ENCODE measurements at regions not wholly inside any gene's neighbourhood (a gene's known extent, or its start where the extent isn't known, plus 50 kb on each side); places are given as distances from the start of the nearest gene placed in this dataset.

DNA sequence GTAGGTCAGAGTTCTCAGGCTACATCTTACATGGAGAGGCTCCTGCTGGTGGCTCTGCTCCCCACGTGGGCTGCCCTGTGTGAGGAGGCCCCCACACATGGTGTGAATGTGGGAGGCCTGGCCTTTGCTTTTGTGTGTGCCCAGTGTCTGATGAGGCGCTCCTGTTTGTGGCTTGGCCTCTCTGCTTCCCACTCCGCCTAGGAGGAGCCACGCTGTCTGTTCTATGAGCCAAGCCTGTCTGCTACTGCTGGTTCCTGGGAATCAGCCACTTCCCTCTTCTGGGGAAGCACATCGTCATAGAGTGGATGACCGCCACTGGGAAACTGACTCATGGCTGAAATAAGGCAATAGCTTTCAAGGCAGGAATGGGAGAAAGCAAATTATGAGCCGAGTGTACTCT is 87.1 kb downstream of the CYP26A1 start:
- Histone ChIP-seq H3K4me2 (ENCODE audit: insufficient read depth, low read length) (no peak overlapping the region), H3K4me3 (replicated peaks in 1 of 3; ENCODE audit: insufficient read depth in 1 of 3, low read depth in 1 of 3, low read length in 3 of 3) (no peak overlapping the region), H3K9me1 (replicated peaks; ENCODE audit: control insufficient read depth, extremely low read depth, insufficient read depth, low read length) (no peaks in the 10 kb centered on the region), H3K4me1 (ENCODE audit: control insufficient read depth, extremely low read depth, insufficient read depth, low read length) (no peaks in the 10 kb centered on the region), H2AFZ (ENCODE audit: low read depth, low read length) (peak overlapping the region; percentile 16), H3K79me2 (ENCODE audit: control insufficient read depth, insufficient read depth, low read length) (no peaks in the 10 kb centered on the region), H3K9me3 (replicated peaks; ENCODE audit: control insufficient read depth, insufficient read depth, low read length) (no peaks in the 10 kb centered on the region), H3K9ac (replicated peaks; ENCODE audit: extremely low read depth, insufficient read depth, low read length) (no peak overlapping the region), H3K27ac (ENCODE audit: insufficient read depth, low read depth, low read length) (no peak overlapping the region), H3K36me3 (ENCODE audit: control insufficient read depth in 2 of 2, extremely low read depth in 1 of 2, insufficient read depth in 2 of 2, low read length in 2 of 2) (no peaks in the 10 kb centered on the region), H3K27me3 (ENCODE audit: control insufficient read depth in 2 of 2, insufficient read depth in 2 of 2, low read length in 2 of 2) (peaks cover 5 to 10% of the 10 kb centered on the region in 2 experiments), H4K20me1 (replicated peaks; ENCODE audit: control insufficient read depth, extremely low read depth, insufficient read depth, low read length) (no peaks in the 10 kb centered on the region)
- BruUV-seq (replicated peaks): no TSS peak
- intact Hi-C loops (cut with micrococcal nuclease): no loop called here
- CTCF ChIA-PET: no interaction called here
- DNase-seq (ENCODE audit: low read depth, low spot score): no peak
- FAIRE-seq: no peak
- POLR2A ChIA-PET: no interaction called here
- dilution Hi-C loops (cut with MboI; ENCODE audit: extremely low pct_ligation_motif_present, low sequenced_read_pairs): no loop called here
- no peak for TF ChIP-seq EZH2 (IDR thresholded peaks at IDR 0.05; ENCODE audit: borderline replicate concordance, low read depth, low read length, severe bottlenecking)
- TF ChIP-seq POLR2A (IDR thresholded peaks at IDR 0.05; ENCODE audit: low read depth, low read length): no peak
- TF ChIP-seq MYC (IDR thresholded peaks at IDR 0.05; ENCODE audit: low read depth, low read length): no peak
- TF ChIP-seq GATA2 (IDR thresholded peaks at IDR 0.05; ENCODE audit: insufficient read depth, insufficient read length, low read depth, low read length): no peak
- TF ChIP-seq JUN (IDR thresholded peaks at IDR 0.05; ENCODE audit: borderline replicate concordance, insufficient read depth, insufficient read length, low read depth): no peak
- TF ChIP-seq, protein P1, sequence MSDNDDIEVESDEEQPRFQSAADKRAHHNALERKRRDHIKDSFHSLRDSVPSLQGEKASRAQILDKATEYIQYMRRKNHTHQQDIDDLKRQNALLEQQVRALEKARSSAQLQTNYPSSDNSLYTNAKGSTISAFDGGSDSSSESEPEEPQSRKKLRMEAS (IDR thresholded peaks at IDR 0.05; ENCODE audit: insufficient read depth, insufficient read length): no peak
- no peak for TF ChIP-seq FOS (IDR thresholded peaks at IDR 0.05; ENCODE audit: borderline replicate concordance, insufficient read depth, low read length)
- no peak for TF ChIP-seq POLR2AphosphoS5 (IDR thresholded peaks at IDR 0.05; ENCODE audit: insufficient read depth, low read depth, low read length)
- TF ChIP-seq, protein P2, sequence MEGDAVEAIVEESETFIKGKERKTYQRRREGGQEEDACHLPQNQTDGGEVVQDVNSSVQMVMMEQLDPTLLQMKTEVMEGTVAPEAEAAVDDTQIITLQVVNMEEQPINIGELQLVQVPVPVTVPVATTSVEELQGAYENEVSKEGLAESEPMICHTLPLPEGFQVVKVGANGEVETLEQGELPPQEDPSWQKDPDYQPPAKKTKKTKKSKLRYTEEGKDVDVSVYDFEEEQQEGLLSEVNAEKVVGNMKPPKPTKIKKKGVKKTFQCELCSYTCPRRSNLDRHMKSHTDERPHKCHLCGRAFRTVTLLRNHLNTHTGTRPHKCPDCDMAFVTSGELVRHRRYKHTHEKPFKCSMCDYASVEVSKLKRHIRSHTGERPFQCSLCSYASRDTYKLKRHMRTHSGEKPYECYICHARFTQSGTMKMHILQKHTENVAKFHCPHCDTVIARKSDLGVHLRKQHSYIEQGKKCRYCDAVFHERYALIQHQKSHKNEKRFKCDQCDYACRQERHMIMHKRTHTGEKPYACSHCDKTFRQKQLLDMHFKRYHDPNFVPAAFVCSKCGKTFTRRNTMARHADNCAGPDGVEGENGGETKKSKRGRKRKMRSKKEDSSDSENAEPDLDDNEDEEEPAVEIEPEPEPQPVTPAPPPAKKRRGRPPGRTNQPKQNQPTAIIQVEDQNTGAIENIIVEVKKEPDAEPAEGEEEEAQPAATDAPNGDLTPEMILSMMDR (IDR thresholded peaks at IDR 0.05; ENCODE audit: extremely low read depth in 1 of 2, insufficient read depth in 1 of 2, low read depth in 1 of 2, low read length in 2 of 2): no peak
